NCI-H748 (cell line): ENCODE measurements at regions not wholly inside any gene's neighbourhood (a gene's known extent, or its start where the extent isn't known, plus 50 kb on each side); places are given as distances from the start of the nearest gene placed in this dataset.
A peak's percentile ranks its signal among the peaks of the same experiment; 100 is the strongest.

Source experiments
- DNase-seq: peaks from one replicate; lab custom pipeline; 2025; ENCODE audit not compliant: unreplicated experiment; lab: John Stamatoyannopoulos, UW

DNA sequence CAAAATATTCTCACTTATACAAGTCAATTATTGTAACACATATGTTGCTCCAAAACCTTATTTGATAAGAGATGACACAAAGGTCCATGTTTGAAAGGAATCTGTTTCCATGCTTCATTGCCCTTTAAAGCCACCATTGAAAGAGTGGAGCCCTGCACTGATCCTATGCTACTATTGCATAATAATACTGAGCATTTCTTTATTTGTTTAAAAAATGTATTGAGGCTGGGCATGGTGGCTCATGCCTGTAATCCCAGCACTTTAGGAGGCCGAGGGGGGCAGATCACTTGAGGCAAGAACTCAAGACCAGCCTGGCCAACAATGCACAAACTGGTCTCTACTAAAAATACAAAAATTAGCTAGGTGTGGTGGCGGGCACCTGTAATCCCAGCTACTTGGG, 178.8 kb upstream of the STARD13 start:
- DNase-seq: no peak

DNA sequence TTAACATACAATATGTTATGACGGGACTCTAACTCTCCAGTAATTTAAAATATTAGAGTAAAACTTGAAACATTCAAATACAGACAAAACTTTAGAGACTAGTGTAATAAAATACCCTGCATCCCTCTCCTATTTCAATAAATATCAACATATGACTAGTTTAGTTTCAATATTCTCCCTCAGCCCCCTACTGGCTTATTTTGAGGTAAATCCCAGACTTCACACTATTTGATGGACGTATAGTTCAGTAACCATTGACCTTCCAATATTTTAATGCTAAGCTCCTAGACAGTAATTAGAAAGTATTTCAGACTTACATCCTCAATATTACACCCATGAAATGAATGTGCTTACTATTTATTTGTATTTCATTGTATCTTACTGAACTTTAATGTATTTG, 180.7 kb upstream of the STARD13 start:
- DNase-seq: no peak

DNA sequence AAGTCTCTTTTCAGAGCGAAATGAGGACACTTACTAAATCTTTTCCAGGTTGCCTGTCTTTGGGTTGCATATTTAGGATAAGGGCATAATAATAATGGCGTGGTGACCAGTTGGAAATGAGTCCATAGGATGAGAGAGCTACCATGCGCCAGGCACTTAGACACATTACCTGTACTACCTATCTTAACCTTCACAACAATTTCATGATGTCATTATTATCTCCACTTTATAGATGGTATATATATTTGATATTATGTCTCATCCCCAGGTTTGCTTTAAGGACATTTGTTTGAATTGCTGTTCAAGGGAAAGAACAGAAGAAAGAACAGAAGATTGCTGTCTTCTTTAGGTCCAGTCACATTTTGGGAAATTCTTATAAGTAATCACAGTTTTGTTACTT, 182.0 kb upstream of the STARD13 start:
- no peak for DNase-seq

DNA sequence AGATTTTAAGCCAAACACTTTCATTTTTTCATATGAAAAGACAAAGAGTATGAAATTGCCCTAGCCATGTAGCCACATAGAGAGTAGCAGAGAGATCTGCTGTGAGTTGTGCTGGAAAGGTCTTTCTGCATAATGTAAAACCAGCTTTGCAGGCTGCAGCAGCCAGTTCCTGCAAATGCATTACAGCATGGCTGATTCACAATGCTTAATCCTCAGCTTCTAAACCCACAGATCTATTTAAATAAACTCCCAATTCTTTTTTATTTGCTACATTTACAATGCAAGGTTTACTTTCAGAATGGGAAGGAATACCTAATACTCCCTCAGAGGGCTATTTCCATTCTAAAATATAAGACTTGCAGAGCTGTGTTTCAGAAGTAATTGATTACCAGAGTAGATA, 185.6 kb upstream of the STARD13 start:
- DNase-seq: no peak

DNA sequence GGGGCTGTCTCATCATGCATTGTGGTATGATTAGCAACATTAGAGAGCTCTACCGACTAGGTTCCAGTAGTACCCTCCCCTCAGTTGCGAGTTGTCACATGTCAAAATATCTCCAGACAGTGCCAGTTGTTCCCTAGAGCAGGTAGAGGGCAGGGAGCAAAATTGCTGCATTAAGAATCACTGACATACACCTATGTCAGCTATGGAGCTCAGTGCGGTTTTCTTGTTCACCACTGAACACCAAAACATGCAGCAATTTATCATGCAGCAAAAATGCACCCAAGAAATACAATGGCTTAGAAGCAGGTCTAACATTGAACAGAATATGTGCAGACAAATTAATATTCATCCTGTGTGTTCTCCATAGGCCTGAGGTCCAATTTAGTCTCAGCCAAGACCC, 186.9 kb upstream of the STARD13 start:
- no peak for DNase-seq

DNA sequence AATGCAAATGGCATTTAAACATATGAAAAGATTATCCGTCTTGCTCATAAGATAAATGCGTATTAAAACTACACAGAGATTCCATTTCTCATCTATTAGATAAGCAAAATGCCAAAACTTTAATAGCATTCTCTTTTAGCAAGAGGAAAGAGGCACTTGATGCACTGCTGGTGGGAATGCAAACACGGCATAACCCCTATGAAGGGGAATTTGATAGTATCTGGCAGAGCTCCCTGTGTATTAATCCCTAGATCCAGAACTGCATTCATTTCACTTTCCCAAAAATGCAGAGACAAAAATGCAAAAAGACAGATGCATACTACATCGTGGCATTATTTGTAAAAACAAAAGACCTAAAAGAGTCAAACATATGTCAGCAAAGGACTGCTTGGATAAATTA, 193.6 kb upstream of the STARD13 start:
- no peak for DNase-seq

DNA sequence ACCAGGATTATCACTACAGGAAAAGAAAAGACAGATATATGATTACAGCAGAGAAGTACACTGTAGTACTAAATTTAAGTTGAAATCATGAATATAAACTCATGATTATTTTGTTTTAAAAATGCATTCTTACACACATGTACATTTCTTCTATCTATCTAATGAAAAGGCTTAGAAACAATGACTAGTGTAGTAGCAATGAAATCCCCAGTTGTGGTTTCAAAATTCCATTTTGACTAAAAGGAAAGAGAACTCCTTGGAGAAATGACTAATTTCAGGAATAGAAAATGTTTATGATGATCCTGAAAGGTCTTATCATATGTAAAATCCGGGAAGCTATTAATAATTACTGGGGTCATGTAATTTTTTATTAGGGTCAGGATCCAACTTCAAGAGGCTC, 195.0 kb upstream of the STARD13 start:
- DNase-seq: no peak

DNA sequence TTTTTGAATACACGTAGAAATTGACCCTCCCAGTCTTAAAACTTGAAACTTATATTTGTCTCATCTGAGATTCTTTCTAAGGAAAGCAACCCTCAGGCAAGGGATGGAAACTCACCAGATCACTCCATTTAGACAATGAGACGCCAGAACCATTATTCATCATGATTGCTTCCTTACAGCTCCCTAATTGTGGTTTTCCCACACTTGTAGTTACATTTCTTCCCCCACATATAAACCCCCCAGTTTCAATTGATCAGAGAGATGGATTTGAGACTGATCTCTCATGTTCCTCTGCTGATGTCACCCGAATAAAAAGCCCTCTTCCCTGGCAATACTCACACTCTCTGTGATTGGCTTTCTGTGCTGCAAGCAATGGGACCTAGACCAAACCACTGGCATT, 197.9 kb upstream of the STARD13 start:
- no peak for DNase-seq

DNA sequence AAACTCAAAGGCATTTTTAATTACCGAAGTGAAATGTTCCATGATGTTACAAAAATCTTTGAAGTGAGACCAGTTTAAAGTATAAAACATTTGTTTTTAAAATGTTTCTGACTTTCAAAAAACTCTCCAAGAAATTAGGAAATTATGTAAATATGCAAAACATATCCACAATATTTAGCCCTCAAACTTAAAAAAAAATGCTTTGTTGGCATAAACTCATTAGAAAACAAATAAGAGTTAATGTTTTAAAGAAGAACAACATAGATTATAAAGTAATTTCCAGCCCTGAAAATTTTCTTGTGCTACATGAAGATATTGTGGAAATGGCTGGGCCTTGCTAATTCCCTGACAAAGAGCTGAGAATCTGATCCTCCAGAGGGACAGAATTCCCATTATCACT, 199.7 kb upstream of the STARD13 start:
- no peak for DNase-seq

DNA sequence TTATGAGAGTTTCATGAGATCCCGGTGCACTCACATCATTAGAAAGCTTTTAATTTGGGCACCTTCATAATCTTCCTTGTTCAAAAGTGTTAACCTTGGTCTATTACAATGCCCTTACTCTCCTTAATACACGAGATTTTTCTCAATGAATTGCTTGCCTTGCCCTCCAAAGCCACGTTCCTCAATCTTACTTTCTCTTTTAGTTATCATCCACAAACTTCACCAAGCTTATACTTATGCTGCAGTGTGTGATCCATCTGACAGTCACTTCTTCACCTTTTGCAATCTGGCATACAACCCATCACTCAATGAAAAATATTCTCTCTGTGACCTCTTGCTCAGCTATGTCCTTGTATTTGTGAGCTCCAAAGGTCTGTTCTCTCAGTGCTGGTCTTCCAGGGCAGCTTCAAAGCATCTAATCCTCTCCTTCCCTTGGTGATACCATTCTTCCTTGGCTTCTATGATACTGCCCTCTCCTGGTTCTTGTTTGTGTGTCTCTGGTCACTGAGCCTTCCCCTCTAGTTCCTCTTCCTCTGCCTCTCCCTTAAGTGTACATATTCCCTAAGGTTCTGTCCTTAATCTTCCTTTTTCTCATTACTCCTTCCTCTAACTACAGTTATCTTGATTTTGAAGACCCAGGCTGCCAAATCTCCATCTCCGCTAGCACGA, 202.2 kb upstream of the STARD13 start:
- DNase-seq: peak; percentile 56

DNA sequence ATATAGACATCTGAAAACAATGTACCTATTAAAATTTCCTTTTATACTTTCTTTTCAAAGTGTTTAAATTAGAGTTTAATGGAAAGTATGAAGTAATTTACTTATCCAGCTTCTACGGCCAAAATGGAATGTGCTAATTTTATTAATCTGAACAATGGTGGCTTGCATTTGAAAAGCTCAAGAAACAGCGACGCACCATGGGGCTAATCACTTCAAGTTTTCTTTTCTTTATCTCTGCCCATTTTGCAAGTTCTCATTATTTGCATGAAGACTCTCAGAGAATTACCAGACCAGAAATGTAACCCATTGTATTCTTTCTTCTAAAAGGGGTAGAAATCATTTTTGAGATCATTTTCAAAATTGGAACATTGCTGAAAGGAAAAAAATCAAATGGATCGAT, 204.0 kb upstream of the STARD13 start:
- no peak for DNase-seq

DNA sequence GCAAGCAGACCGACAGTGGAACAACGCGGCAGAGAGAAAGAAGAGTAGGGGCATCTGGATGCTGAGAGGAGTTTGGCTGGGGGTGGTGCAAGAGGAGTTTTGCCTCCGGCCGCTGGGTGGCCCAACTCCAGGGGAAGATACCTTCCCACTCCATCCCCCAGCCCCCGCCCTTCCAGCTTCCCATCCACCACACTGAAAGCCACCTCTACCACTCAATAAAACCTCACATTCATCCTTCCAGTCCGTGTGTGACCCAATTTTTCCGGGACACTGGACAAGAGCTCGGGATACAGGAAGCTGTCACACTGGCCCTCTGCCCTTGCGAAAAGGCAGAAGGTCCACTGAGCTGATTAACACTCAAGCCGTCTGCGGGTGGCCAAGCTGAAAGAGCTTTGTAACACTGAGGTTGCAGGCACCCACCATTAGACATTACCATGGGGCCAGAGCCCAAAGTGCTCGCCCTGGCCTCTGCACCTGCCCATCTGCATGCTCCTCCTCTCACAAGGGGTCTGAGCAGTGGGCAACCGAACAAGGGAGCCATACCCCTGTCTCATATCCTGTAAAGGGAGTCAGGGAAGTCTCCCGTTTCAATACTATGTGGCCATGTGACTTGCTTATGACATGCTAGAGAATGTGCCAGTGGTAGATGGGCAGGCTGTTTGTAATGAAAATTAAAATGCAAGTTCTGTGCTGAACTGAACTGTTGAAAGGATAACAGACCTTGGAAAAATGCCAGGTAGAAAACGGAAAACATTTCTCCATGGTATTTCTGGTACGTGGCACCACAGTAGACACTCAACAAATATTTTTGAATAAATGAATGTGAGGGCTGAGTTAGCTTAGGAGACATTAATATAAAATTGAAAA, 205.1 kb upstream of the STARD13 start:
- no peak for DNase-seq

DNA sequence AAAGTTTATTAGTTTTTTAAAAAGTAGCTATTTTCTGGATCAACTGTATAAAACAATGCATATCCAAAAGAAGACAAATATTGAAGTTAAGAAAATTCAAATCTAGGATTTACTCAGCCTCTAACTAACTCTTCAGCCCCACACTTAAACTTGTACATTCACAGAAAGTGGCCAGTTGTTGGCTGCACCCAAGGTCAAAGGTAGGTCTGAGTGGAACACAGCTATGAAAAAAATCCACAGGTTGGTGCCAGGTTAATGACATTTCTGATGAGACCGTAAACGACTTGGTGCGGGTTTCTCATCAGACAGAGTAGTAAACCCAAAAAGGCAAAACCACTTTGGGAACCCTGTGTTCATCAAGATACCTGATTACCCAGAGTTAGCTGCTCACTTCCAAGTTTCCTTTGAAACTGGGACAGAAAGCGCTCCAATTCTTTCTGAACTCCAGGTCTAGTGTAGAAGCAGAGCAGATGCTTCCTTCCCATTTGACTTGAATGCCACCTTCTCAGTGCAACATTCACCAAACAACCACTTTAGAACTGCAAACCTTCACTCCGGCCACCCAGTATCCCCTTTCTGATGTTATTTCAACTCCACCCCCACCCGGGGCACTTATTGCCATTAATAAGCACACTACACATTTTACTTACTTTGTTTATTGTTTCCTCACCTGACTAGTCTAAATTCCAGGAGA, 208.3 kb upstream of the STARD13 start:
- DNase-seq: no peak

DNA sequence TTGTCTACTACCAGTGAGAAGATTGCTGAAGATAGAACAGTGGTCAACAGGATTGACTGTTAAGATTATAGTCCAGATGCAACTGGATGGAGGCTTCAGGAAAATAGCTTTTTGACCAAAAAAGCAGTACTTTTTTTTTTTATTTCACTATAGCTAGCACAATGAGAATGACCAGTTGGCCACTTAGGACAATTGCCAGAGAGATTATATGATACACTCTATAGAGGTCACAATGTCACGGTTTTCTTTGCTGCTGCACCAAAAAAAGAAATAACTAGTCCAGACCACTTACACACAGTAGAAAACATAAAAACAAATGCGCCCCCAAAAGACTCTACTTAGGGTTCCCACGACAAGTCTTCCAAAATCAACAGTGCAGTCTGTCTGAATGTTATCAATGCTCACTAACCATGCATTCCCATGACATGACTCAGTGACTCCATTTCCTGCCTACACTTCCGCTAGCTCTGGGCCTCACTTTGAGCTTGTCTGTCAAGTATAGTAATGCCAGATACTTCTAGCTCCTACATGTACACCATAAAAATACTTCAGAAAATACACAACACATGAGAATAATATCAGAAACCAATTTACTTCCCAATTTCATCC, 209.1 kb upstream of the STARD13 start:
- DNase-seq: no peak

DNA sequence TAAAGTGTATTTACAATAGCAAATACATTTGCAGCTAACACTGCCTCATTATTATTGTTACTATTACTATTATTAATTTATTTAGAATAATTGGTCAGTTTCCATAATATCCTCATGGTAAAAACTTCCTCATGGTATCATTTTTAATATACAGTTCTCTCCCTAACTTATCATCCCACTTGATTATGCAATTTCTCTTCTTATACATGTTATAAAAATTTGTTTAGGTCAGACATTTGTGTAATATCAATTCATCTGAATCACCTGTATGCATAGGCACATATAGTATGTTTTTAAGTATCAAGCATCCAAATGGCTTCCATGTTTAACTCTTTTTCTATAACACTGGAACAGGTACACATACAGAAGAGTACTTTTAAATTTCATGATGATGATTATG, 210.8 kb upstream of the STARD13 start:
- no peak for DNase-seq

DNA sequence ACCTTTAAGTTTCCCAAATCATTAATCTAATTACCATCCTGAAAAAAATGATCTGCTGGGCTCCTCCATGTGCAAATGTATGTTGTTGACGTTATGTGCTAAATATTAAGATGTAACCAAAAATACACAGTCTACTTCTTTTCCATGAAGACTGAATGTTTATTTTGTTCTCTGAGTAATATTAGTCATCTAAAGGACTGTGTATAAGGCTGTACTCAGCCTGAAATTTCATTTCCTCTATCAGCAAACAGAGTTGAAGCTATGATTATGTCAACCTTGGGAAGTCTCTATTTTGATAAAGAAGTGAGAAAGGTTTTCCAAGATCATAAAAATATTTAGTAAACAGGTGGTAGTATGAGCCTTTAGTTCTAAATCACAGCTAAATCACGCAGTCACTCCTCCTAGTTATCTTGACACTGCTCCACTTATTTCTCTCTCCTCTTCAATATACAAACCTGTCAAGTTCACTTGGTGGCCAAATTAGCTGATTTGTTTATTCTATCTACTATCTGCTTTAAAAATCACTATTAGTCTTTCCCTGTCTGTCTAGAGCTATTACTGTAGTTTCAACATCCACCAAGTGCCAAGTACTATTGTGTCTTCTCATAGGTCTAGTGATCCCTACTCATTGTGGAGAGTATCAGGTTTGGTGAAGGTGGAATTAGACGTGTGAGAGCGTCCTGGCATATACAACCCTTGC, 211.7 kb upstream of the STARD13 start:
- DNase-seq: no peak

DNA sequence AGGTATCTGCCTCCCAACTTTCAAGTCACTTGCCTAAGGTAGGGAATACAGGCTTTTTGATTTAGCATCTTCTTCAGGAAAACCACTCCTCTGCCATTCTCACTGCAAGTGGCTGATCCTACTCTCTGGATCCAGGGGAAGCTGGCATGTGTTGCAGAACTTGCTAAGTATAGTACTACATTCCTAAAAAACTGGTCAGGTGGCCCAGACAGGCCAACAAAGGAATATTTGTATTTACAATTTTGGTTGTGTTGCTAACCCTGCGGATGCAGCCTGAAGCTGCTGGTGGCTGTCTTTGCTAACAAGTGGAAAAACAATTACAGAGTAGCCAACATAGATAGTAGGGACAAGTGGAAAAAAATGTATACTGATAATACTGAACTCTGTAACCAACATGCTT, 222.5 kb upstream of the STARD13 start:
- no peak for DNase-seq

DNA sequence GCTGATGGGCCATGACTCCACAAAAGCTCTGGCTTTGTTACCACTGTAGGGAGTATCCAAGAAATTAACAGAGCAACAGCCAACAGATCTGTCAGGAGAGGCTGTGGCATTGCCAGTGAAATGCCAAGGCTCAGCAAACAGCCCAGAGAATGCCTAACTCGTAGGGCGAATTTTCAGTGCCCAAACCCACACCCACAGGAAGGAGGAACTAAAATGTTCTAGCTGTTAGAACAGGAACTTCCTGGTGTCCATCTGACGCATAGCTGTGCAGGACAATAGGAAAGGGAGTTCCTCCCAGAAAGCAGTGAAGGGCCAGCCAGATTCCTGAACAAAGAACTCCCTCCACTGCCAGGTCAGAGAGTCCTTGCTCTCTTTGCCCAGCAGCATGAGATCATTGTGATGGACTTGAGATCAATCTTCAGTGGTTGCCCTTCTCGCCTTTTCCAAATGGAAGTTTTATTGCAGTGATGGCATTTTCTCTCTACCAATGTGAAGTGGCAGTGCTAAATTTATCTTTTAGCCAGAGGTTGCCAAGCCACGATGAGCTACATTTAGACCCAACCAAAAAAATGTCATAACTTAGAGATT, 224.2 kb upstream of the STARD13 start:
- no peak for DNase-seq

DNA sequence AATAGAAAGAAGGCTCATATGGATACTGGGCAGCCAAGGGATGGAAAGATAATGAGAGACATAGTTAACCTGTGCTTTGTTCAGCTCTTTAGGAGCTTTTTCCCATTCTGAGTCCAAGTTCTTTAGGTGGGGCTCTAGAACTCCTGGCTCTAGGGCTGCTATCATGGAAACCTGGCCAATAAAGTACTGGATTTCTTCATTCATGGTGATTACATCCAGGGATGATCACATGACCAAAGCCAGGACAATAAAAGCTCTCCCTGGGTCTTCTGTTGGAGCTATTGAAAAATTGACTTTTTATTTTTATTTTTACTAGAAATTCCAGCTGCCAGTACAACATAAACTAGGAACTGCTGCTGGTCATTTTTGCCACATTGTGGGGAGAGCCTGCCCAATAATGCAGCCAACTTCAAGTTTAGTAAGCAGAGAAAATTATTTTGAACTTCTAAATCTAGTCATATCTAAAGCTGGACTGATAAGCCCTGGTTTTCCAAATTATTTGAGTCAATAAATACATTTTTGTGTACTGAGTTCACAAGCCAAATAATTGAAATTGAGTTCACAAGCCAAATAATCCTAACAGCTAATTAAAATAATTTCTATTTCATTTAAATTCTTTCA, 224.9 kb upstream of the STARD13 start:
- DNase-seq: no peak

DNA sequence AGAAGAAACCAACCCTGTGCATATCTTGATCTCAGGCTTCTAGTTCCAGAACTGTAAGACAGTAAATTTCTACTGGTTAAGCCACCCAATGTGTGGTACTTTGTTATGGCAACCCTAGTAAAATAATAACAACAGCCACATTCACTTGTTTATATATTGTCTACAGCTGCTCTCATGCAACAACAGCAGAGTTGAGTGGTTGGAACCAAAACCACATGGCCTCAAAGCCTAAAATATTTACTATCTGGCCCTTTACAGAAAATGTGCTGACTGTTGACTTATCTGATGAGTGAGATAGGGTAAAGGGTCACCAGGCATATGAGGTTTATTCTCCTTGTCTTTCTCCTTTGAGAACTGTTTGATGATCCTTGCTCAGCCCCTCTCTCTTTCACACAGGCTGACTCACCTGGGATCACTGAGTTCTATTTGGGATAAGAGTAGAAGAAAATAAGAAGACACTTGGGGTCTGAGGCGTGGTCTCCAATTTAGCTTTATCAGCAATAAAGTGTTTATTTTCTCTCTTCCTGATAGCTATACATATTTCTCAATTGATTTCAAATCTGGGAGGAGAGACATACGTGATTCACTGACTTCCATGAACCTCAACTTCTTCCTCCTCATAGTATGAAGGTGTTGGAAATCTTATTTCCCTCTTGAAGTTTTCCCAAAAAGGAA, 227.5 kb upstream of the STARD13 start:
- DNase-seq: no peak
